ENCODE measurements at regions not wholly inside any gene's neighbourhood (a gene's known extent, or its start where the extent isn't known, plus 50 kb on each side); places are given as distances from the start of the nearest gene placed in this dataset.

DNA sequence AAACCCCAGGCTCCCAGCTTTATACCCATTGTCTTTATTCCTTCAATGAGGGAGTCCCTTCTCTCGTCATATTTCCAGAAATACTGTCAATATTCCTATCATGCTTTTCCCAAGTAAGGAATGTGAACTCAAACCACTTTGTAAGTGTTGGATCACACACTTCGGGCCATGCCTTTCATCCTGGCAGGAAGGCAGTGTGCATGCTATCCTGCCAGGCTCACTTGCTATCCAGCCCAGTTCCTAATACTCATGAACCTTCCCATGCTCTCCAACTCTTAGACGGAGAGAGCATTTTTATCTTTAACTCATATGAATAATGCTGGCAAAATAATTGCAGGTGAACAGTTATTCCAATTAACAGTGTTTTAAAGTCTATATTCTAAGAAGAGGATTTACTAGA, 639.9 kb upstream of the ACO1 start:
- TF ChIP-seq POLR2A (IDR thresholded peaks at IDR 0.05), result no peak
- TF ChIP-seq, protein P1, sequence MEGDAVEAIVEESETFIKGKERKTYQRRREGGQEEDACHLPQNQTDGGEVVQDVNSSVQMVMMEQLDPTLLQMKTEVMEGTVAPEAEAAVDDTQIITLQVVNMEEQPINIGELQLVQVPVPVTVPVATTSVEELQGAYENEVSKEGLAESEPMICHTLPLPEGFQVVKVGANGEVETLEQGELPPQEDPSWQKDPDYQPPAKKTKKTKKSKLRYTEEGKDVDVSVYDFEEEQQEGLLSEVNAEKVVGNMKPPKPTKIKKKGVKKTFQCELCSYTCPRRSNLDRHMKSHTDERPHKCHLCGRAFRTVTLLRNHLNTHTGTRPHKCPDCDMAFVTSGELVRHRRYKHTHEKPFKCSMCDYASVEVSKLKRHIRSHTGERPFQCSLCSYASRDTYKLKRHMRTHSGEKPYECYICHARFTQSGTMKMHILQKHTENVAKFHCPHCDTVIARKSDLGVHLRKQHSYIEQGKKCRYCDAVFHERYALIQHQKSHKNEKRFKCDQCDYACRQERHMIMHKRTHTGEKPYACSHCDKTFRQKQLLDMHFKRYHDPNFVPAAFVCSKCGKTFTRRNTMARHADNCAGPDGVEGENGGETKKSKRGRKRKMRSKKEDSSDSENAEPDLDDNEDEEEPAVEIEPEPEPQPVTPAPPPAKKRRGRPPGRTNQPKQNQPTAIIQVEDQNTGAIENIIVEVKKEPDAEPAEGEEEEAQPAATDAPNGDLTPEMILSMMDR (IDR thresholded peaks at IDR 0.05), result no peak
- TF ChIP-seq EP300 (IDR thresholded peaks at IDR 0.05), result no peak

All from ovary (tissue), 3 donors.